ENCODE measurements at regions not wholly inside any gene's neighbourhood (a gene's known extent, or its start where the extent isn't known, plus 50 kb on each side); places are given as distances from the start of the nearest gene placed in this dataset.

DNA sequence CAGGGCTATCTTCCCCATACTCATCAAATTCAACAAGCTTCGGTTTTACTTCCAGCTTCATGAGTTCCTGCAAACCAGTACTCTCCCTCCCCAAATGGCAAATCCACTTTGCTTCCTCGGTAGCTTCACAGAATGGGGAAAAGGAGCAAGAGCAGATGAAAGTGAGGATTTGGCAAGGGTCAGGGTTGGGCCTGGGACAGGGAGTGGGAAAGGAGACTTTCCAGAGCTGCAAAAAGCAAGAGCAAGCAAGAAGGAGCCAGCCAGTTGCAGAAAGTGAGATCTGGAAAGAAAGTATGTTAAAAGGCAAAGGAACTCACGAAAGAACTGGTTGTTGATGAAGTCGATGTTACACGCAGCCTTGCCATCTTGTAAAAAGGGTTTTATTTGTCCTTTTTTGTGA, 522.8 kb upstream of the TBX3 start:
- TF ChIP-seq SRF (IDR thresholded peaks at IDR 0.05; ENCODE audit: low read depth) (no peak), CTCF (IDR thresholded peaks at IDR 0.05 in 2 of 3, conservative IDR thresholded peaks at IDR 0.05 in 1 of 3; ENCODE audit: borderline replicate concordance in 1 of 3, insufficient read depth in 1 of 3, low read depth in 2 of 3, low read length in 2 of 3) (no peak), POLR2A (IDR thresholded peaks at IDR 0.05; ENCODE audit: borderline replicate concordance, extremely low read depth, insufficient read depth, insufficient read length) (no peak), EZH2 (IDR thresholded peaks at IDR 0.05) (no peak), ZFX (IDR thresholded peaks at IDR 0.05) (no peak), ELF1 (IDR thresholded peaks at IDR 0.05; ENCODE audit: borderline replicate concordance, low read depth) (no peak), EZH2phosphoT487 (IDR thresholded peaks at IDR 0.05; ENCODE audit: borderline replicate concordance) (no peak), POLR2AphosphoS5 (IDR thresholded peaks at IDR 0.05; ENCODE audit: low read depth, low read length) (no peak), TCF7L2 (IDR thresholded peaks at IDR 0.05; ENCODE audit: borderline replicate concordance, extremely low read depth, insufficient read depth, insufficient read length) (no peak)
- TF ChIP-seq, protein P1, sequence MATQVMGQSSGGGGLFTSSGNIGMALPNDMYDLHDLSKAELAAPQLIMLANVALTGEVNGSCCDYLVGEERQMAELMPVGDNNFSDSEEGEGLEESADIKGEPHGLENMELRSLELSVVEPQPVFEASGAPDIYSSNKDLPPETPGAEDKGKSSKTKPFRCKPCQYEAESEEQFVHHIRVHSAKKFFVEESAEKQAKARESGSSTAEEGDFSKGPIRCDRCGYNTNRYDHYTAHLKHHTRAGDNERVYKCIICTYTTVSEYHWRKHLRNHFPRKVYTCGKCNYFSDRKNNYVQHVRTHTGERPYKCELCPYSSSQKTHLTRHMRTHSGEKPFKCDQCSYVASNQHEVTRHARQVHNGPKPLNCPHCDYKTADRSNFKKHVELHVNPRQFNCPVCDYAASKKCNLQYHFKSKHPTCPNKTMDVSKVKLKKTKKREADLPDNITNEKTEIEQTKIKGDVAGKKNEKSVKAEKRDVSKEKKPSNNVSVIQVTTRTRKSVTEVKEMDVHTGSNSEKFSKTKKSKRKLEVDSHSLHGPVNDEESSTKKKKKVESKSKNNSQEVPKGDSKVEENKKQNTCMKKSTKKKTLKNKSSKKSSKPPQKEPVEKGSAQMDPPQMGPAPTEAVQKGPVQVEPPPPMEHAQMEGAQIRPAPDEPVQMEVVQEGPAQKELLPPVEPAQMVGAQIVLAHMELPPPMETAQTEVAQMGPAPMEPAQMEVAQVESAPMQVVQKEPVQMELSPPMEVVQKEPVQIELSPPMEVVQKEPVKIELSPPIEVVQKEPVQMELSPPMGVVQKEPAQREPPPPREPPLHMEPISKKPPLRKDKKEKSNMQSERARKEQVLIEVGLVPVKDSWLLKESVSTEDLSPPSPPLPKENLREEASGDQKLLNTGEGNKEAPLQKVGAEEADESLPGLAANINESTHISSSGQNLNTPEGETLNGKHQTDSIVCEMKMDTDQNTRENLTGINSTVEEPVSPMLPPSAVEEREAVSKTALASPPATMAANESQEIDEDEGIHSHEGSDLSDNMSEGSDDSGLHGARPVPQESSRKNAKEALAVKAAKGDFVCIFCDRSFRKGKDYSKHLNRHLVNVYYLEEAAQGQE (IDR thresholded peaks at IDR 0.05; ENCODE audit: low read depth): no peak
- TF ChIP-seq, protein P2, sequence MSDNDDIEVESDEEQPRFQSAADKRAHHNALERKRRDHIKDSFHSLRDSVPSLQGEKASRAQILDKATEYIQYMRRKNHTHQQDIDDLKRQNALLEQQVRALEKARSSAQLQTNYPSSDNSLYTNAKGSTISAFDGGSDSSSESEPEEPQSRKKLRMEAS (IDR thresholded peaks at IDR 0.05): no peak

Data from HCT116 (cell line).